ENCODE measurements at regions not wholly inside any gene's neighbourhood (a gene's known extent, or its start where the extent isn't known, plus 50 kb on each side); places are given as distances from the start of the nearest gene placed in this dataset.

GRCh38 chr11:95576146-95576845, 213.3 kb downstream of the FAM76B start:
- no peak for ATAC-seq (ENCODE audit: low FRiP score)
- DNase-seq (ENCODE audit: low spot score), result no peak
- TF ChIP-seq, protein P1, sequence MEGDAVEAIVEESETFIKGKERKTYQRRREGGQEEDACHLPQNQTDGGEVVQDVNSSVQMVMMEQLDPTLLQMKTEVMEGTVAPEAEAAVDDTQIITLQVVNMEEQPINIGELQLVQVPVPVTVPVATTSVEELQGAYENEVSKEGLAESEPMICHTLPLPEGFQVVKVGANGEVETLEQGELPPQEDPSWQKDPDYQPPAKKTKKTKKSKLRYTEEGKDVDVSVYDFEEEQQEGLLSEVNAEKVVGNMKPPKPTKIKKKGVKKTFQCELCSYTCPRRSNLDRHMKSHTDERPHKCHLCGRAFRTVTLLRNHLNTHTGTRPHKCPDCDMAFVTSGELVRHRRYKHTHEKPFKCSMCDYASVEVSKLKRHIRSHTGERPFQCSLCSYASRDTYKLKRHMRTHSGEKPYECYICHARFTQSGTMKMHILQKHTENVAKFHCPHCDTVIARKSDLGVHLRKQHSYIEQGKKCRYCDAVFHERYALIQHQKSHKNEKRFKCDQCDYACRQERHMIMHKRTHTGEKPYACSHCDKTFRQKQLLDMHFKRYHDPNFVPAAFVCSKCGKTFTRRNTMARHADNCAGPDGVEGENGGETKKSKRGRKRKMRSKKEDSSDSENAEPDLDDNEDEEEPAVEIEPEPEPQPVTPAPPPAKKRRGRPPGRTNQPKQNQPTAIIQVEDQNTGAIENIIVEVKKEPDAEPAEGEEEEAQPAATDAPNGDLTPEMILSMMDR (IDR thresholded peaks at IDR 0.05), result no peak

GRCh38 chr11:95575517-95575916, 214.1 kb downstream of the FAM76B start:
- ATAC-seq (ENCODE audit: low FRiP score), result no peak
- TF ChIP-seq, protein P1 (IDR thresholded peaks at IDR 0.05), result no peak

GRCh38 chr11:95571718-95572260, 217.8 kb downstream of the FAM76B start:
- TF ChIP-seq, protein P1 (IDR thresholded peaks at IDR 0.05), result no peak
- DNase-seq (ENCODE audit: low spot score) (no peak), ATAC-seq (ENCODE audit: low FRiP score) (no peak)

More at GRCh38 chr11:95575517-95575916, 214.1 kb downstream of the FAM76B start:
- DNase-seq (ENCODE audit: low spot score), result no peak

DNA sequence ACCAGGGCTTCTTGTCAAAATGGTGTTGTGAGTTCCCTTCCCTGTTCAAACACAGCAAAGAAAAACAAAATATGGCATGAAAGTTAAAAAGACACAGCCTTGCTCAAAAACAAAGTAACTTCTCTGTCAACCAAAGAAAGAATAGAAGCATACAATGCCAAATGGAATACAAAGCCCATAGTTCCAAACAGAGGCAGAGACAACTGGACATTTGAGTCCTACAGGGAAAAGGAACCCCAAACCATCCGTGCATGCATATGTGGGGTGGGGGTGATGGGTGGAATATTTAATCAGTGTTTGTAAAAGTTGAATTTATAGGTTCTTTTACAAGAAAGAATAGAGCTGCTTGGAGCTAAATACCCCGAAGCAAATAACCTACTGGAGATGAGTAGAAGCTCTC, 218.7 kb downstream of the FAM76B start:
- DNase-seq (ENCODE audit: low spot score) (no peak), ATAC-seq (ENCODE audit: low FRiP score) (no peak)
- TF ChIP-seq, protein P1 (IDR thresholded peaks at IDR 0.05), result no peak

DNA sequence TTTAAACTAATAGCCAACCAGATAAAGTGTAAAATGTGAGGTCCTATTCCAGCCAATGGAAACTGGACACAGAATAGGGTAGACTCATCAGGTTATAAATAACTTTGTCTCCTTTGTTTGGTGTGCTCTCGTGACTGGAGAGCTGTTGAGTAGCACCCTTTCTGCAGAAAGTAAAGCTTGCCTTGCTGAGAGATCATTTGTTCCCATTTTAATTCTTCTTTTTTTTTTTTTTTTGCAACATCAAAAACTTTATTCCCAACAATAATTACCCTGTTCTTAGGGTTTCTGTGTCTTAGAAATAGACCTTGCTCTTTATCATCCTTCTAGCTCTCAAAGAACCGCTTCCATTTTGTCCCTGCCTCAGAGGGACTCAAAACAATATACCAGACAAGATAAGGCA, 220.4 kb downstream of the FAM76B start:
- DNase-seq (ENCODE audit: low spot score) (no peak), ATAC-seq (ENCODE audit: low FRiP score) (no peak)
- TF ChIP-seq, protein P1 (IDR thresholded peaks at IDR 0.05), result no peak

GRCh38 chr11:95568281-95568680, 221.3 kb downstream of the FAM76B start:
- no peak for ATAC-seq (ENCODE audit: low FRiP score)
- TF ChIP-seq, protein P1 (IDR thresholded peaks at IDR 0.05), result no peak
- no peak for DNase-seq (ENCODE audit: low spot score)

GRCh38 chr11:95567685-95568084, 221.9 kb downstream of the FAM76B start:
- ATAC-seq (ENCODE audit: low FRiP score) (no peak), DNase-seq (ENCODE audit: low spot score) (no peak)
- TF ChIP-seq, protein P1 (IDR thresholded peaks at IDR 0.05), result no peak
